Liver (tissue), 7 donors: ENCODE measurements at regions not wholly inside any gene's neighbourhood (a gene's known extent, or its start where the extent isn't known, plus 50 kb on each side); places are given as distances from the start of the nearest gene placed in this dataset.
"Not testable (repeated sequence)": the region's sequence is repeated elsewhere in the genome, so short reads cannot be mapped to it uniquely, and the experiment has no call there.

Experiments used
- DNase-seq: peaks from one replicate; pipeline ENCODE4 v3.0.0-alpha.2; 2017; ENCODE audit warnings: low spot score
- H3K27ac ChIP-seq, 2 donors: one replicate each; pipeline ENCODE4 v1.7.0; 2013; ENCODE audit warnings: inconsistent platforms in 2 of 2, low read length in 2 of 2, control low read depth in 1 of 2, low read depth in 1 of 2, mild to moderate bottlenecking in 1 of 2
- H3K27me3 ChIP-seq, 4 donors: one replicate each; pipeline versions ENCODE4 v1.6.1 to v1.7.0; 2013; ENCODE audit warnings: low read length in 3 of 4, inconsistent platforms in 1 of 4, mild to moderate bottlenecking in 1 of 4, moderate library complexity in 1 of 4; ENCODE audit not compliant: control insufficient read depth in 4 of 4, insufficient read depth in 4 of 4
- H3K36me3 ChIP-seq, 4 donors: one replicate each; pipeline versions ENCODE4 v1.6.1 to v1.7.0; 2013; ENCODE audit warnings: low read length in 3 of 4, mild to moderate bottlenecking in 3 of 4, low read depth in 1 of 4, moderate library complexity in 1 of 4; ENCODE audit not compliant: control insufficient read depth in 4 of 4, insufficient read depth in 3 of 4
- H3K4me1 ChIP-seq, 4 donors: one replicate each; pipeline versions ENCODE4 v1.6.1 to v1.7.0; 2013; ENCODE audit warnings: low read length in 3 of 4, mild to moderate bottlenecking in 3 of 4, moderate library complexity in 1 of 4; ENCODE audit not compliant: control insufficient read depth in 4 of 4, insufficient read depth in 4 of 4
- H3K4me3 ChIP-seq, 3 donors: one replicate each; pipeline versions ENCODE4 v1.6.1 to v1.7.0; 2013; ENCODE audit warnings: low read length in 3 of 3, control low read depth in 1 of 3, low read depth in 1 of 3, mild to moderate bottlenecking in 1 of 3
- H3K9ac ChIP-seq, 2 donors: one replicate each; pipeline ENCODE4 v1.7.0; 2013; ENCODE audit warnings: low read length in 2 of 2, mild to moderate bottlenecking in 2 of 2, moderate library complexity in 2 of 2, control low read depth in 1 of 2, low read depth in 1 of 2
- H3K9me3 ChIP-seq, 4 donors: one replicate each; pipeline versions ENCODE4 v1.6.1 to v1.7.0; 2013; ENCODE audit warnings: low read length in 3 of 4; ENCODE audit not compliant: control insufficient read depth in 4 of 4
- EGR1 ChIP-seq, 2 donors: IDR thresholded peaks; 2 replicates each; pipeline ENCODE4 v1.6.1; 2016 to 2018; ENCODE audit warnings: antibody characterized with exemption in 2 of 2, low read depth in 2 of 2
- FOXA1 ChIP-seq: IDR thresholded peaks from 2 replicates; pipeline ENCODE4 v1.6.1; 2016; ENCODE audit warnings: antibody characterized with exemption
- FOXA2 ChIP-seq: IDR thresholded peaks from 2 replicates; pipeline ENCODE4 v1.6.1; 2016; ENCODE audit warnings: antibody characterized with exemption
- GABPA ChIP-seq, 2 donors: IDR thresholded peaks in 1 of 2; conservative IDR thresholded peaks in 1 of 2; 2 replicates each; pipeline ENCODE4 v1.6.1; 2016; ENCODE audit warnings: antibody characterized with exemption in 2 of 2, mild to moderate bottlenecking in 1 of 2, moderate library complexity in 1 of 2
- HNF4A ChIP-seq, 2 donors: conservative IDR thresholded peaks; 2 replicates each; pipeline ENCODE4 v1.6.1; 2016; ENCODE audit warnings: antibody characterized with exemption in 2 of 2, mild to moderate bottlenecking in 2 of 2
- HNF4G ChIP-seq: IDR thresholded peaks from 2 replicates; pipeline ENCODE4 v1.6.1; 2016; ENCODE audit warnings: antibody characterized with exemption
- JUND ChIP-seq, 2 donors: IDR thresholded peaks; 2 replicates each; pipeline ENCODE4 v1.6.1; 2016; ENCODE audit warnings: antibody characterized with exemption in 2 of 2
- NR2F2 ChIP-seq: IDR thresholded peaks from 2 replicates; pipeline ENCODE4 v1.6.1; 2016; ENCODE audit warnings: antibody characterized with exemption
- RAD21 ChIP-seq, 2 donors: IDR thresholded peaks; 2 replicates each; pipeline ENCODE4 v1.6.1; 2016; ENCODE audit warnings: antibody characterized with exemption in 2 of 2, mild to moderate bottlenecking in 2 of 2
- RXRA ChIP-seq, 2 donors: IDR thresholded peaks; 2 replicates each; pipeline ENCODE4 v1.6.1; 2017 to 2018; ENCODE audit warnings: antibody characterized with exemption in 2 of 2, mild to moderate bottlenecking in 1 of 2
- SP1 ChIP-seq: IDR thresholded peaks from 2 replicates; pipeline ENCODE4 v1.6.1; 2018; ENCODE audit warnings: antibody characterized with exemption, mild to moderate bottlenecking
- TAF1 ChIP-seq: conservative IDR thresholded peaks from 2 replicates; pipeline ENCODE4 v1.6.1; 2016; ENCODE audit warnings: antibody characterized with exemption, mild to moderate bottlenecking
- YY1 ChIP-seq: IDR thresholded peaks from 2 replicates; pipeline ENCODE4 v1.6.1; 2016; ENCODE audit warnings: antibody characterized with exemption, mild to moderate bottlenecking
- WGBS: extraction: QIAGEN DNeasy Blood & Tissue Kit; methylation state at CpG from one replicate; pipeline ENCODE4 v1.1.7; 2013; 5-methylcytosine and 5-hydroxymethylcytosine counted together
- TF ChIP-seq, protein P1 (sequence below): IDR thresholded peaks from 2 replicates; pipeline ENCODE4 v1.6.1; 2016; ENCODE audit warnings: antibody characterized with exemption
- TF ChIP-seq, protein P2 (sequence below): IDR thresholded peaks from 2 replicates; pipeline ENCODE4 v1.6.1; 2016; ENCODE audit warnings: antibody characterized with exemption
- TF ChIP-seq, protein P3 (sequence below): IDR thresholded peaks from 2 replicates; pipeline ENCODE4 v1.6.1; 2016; ENCODE audit warnings: antibody characterized with exemption
- TF ChIP-seq, protein P4 (sequence below): IDR thresholded peaks from 2 replicates; pipeline ENCODE4 v1.6.1; 2016; ENCODE audit warnings: antibody characterized with exemption, mild to moderate bottlenecking
- donor health status: healthy.
- donor health status: healthy.
- donor health status: healthy.
- donor health status: healthy.

DNA sequence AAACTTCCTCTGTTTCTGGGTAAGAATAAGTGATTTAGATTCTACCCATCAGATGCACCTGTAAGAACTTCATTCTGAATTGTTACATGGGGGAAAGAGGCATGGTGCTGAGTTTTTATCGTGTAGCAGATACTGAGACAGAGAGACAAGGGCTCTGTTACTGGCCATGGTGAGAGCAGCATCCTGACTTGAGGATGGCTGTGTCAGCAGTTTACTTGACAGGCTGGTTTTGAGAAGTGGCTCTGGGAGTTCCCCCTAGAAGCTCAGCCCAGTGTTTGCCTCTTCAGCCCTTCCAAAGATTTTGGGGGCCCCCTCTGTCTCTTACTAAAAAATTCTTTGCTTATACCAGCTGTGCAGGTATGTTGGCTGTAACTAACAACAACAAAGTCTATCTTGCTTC, 510.5 kb downstream of the LRRC70 start:
- 59% methylated on average over 1 of the region's 1 CpG for WGBS
- H3K27ac ChIP-seq: no peak overlapping the region
- no peak overlapping the region for H3K9ac ChIP-seq
- TF ChIP-seq RAD21 (IDR thresholded peaks at IDR 0.05) (no peak), JUND (IDR thresholded peaks at IDR 0.05) (no peak), TAF1 (no peak), GABPA (IDR thresholded peaks at IDR 0.05 in 1 of 2, conservative IDR thresholded peaks at IDR 0.05 in 1 of 2) (no peak), YY1 (no peak), HNF4G (no peak), FOXA1 (no peak), RXRA (IDR thresholded peaks at IDR 0.05) (no peak), NR2F2 (no peak), SP1 (no peak), EGR1 (IDR thresholded peaks at IDR 0.05; ENCODE audit: low read depth in 2 of 2) (no peak), FOXA2 (no peak)
- TF ChIP-seq, protein P1, sequence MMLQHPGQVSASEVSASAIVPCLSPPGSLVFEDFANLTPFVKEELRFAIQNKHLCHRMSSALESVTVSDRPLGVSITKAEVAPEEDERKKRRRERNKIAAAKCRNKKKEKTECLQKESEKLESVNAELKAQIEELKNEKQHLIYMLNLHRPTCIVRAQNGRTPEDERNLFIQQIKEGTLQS: no peak
- TF ChIP-seq, protein P2, sequence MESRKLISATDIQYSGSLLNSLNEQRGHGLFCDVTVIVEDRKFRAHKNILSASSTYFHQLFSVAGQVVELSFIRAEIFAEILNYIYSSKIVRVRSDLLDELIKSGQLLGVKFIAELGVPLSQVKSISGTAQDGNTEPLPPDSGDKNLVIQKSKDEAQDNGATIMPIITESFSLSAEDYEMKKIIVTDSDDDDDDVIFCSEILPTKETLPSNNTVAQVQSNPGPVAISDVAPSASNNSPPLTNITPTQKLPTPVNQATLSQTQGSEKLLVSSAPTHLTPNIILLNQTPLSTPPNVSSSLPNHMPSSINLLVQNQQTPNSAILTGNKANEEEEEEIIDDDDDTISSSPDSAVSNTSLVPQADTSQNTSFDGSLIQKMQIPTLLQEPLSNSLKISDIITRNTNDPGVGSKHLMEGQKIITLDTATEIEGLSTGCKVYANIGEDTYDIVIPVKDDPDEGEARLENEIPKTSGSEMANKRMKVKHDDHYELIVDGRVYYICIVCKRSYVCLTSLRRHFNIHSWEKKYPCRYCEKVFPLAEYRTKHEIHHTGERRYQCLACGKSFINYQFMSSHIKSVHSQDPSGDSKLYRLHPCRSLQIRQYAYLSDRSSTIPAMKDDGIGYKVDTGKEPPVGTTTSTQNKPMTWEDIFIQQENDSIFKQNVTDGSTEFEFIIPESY: no peak
- TF ChIP-seq, protein P3, sequence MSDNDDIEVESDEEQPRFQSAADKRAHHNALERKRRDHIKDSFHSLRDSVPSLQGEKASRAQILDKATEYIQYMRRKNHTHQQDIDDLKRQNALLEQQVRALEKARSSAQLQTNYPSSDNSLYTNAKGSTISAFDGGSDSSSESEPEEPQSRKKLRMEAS: no peak
- TF ChIP-seq, protein P4, sequence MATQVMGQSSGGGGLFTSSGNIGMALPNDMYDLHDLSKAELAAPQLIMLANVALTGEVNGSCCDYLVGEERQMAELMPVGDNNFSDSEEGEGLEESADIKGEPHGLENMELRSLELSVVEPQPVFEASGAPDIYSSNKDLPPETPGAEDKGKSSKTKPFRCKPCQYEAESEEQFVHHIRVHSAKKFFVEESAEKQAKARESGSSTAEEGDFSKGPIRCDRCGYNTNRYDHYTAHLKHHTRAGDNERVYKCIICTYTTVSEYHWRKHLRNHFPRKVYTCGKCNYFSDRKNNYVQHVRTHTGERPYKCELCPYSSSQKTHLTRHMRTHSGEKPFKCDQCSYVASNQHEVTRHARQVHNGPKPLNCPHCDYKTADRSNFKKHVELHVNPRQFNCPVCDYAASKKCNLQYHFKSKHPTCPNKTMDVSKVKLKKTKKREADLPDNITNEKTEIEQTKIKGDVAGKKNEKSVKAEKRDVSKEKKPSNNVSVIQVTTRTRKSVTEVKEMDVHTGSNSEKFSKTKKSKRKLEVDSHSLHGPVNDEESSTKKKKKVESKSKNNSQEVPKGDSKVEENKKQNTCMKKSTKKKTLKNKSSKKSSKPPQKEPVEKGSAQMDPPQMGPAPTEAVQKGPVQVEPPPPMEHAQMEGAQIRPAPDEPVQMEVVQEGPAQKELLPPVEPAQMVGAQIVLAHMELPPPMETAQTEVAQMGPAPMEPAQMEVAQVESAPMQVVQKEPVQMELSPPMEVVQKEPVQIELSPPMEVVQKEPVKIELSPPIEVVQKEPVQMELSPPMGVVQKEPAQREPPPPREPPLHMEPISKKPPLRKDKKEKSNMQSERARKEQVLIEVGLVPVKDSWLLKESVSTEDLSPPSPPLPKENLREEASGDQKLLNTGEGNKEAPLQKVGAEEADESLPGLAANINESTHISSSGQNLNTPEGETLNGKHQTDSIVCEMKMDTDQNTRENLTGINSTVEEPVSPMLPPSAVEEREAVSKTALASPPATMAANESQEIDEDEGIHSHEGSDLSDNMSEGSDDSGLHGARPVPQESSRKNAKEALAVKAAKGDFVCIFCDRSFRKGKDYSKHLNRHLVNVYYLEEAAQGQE: no peak
- no peaks in the 10 kb centered on the region for H3K4me1 ChIP-seq
- DNase-seq: no peak
- no peaks in the 10 kb centered on the region for H3K9me3 ChIP-seq
- H3K27me3 ChIP-seq: no peaks in the 10 kb centered on the region
- no peak overlapping the region for H3K4me3 ChIP-seq
- no peaks in the 10 kb centered on the region for H3K36me3 ChIP-seq

DNA sequence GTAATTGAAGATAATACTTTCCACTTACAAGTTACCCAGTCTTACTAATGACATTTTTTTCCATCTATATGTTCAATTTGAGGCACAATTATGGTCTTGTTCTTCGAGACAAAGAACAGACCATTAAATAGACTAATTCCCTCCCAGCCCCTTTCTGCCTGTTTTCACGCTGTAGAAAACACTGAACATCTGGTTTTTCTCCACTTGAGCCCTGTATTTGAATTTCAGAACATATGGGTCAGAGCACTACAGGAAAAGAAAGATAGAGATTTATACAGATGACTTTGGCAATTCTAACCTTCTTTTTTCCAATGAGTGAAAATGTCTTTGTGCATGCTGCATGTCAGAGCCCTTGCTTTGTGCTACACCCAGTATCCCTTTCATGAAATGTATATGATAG, 506.9 kb downstream of the LRRC70 start:
- TF ChIP-seq HNF4A (conservative IDR thresholded peaks at IDR 0.05) (no peak), EGR1 (IDR thresholded peaks at IDR 0.05; ENCODE audit: low read depth in 2 of 2) (no peak), RAD21 (IDR thresholded peaks at IDR 0.05) (no peak)
- Histone ChIP-seq H3K36me3 (no peaks in the 10 kb centered on the region), H3K27ac (no peak overlapping the region), H3K27me3 (no peaks in the 10 kb centered on the region), H3K9ac (no peak overlapping the region), H3K4me1 (no peaks in the 10 kb centered on the region), H3K4me3 (no peak overlapping the region), H3K9me3 (no peaks in the 10 kb centered on the region)
- WGBS: 28% methylated on average over 2 of the region's 2 CpGs
- no peak for DNase-seq

DNA sequence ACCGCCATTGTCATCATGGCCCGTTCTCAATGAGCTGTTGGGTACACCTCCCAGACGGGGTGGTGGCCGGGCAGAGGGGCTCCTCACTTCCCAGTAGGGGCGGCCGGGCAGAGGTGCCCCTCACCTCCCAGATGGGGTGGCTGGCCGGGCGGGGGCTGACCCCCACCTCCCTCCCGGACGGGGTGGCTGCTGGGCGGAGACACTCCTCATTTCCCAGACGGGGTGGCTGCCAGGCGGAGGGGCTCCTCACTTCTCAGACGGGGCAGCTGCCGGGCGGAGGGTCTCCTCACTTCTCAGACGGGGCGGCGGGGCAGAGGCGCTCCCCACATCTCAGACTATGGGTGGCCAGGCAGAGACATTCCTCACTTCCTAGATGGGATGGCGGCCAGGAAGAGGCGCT, 505.1 kb downstream of the LRRC70 start:
- H3K4me1 ChIP-seq, DNase-seq, H3K4me3 ChIP-seq, H3K36me3 ChIP-seq, H3K27ac ChIP-seq, H3K9me3 ChIP-seq, H3K9ac ChIP-seq, H3K27me3 ChIP-seq: not testable (repeated sequence)
- 91% methylated on average over 20 of the region's 22 CpGs for WGBS
